Keratinocyte (primary cell): ENCODE measurements at regions not wholly inside any gene's neighbourhood (a gene's known extent, or its start where the extent isn't known, plus 50 kb on each side); places are given as distances from the start of the nearest gene placed in this dataset.

Source experiments
- DNase-seq: peaks from one replicate; pipeline ENCODE4 v3.0.0-alpha.2; 2011; ENCODE audit warnings: low read depth, missing footprints, low spot score
- FAIRE-seq: peaks from 2 replicates; lab custom pipeline; 2011; peaks lifted over from hg19 to GRCh38; lab: Jason Lieb, UNC
- H2AFZ ChIP-seq: 2 replicates; pipeline ENCODE4 v1.6.0; 2012; ENCODE audit warnings: low read length, control low read depth, inconsistent platforms; ENCODE audit not compliant: control insufficient read depth
- H3K27ac ChIP-seq: 2 replicates; pipeline ENCODE4 v1.5.1; 2011; ENCODE audit warnings: low read length; ENCODE audit not compliant: control insufficient read depth, insufficient read depth
- H3K27me3 ChIP-seq: 3 replicates; pipeline ENCODE4 v1.6.0; 2011; ENCODE audit warnings: low read length; ENCODE audit not compliant: control insufficient read depth, insufficient read depth; ENCODE audit errors: extremely low read depth
- H3K36me3 ChIP-seq, 2 experiments: 2 replicates in 1 of 2; 3 replicates in 1 of 2; pipeline ENCODE4 v1.5.1; 2011; ENCODE audit warnings: low read length in 2 of 2, mild to moderate bottlenecking in 1 of 2; ENCODE audit not compliant: control insufficient read depth in 2 of 2, insufficient read depth in 2 of 2; ENCODE audit errors: extremely low read depth in 1 of 2
- H3K4me1 ChIP-seq: 3 replicates; pipeline ENCODE4 v1.5.1; 2011; ENCODE audit warnings: low read length; ENCODE audit not compliant: control insufficient read depth, insufficient read depth; ENCODE audit errors: extremely low read depth
- H3K4me2 ChIP-seq: 3 replicates; pipeline ENCODE4 v1.6.0; 2011; ENCODE audit warnings: low read depth, low read length; ENCODE audit not compliant: control insufficient read depth, insufficient read depth; ENCODE audit errors: extremely low read depth
- H3K4me3 ChIP-seq, 3 experiments: fragments of 200-600 bp in 1 of 3; sonication (generic) in 1 of 3; 2 replicates in 2 of 3; 3 replicates in 1 of 3; pipeline ENCODE4 v1.5.1; 2011 to 2016; ENCODE audit warnings: low read length in 3 of 3, mild to moderate bottlenecking in 3 of 3, control low read depth in 2 of 3, inconsistent platforms in 1 of 3, low read depth in 1 of 3, mixed read lengths in 1 of 3, mixed run types in 1 of 3, moderate library complexity in 1 of 3; ENCODE audit not compliant: control insufficient read depth in 2 of 3, insufficient read depth in 2 of 3; ENCODE audit errors: extremely low read depth in 1 of 3
- H3K79me2 ChIP-seq: 2 replicates; pipeline ENCODE4 v1.6.0; 2012; ENCODE audit warnings: low read length; ENCODE audit not compliant: control insufficient read depth, insufficient read depth
- H3K9ac ChIP-seq: 3 replicates; pipeline ENCODE4 v1.6.0; 2011; ENCODE audit warnings: low read length; ENCODE audit not compliant: control insufficient read depth, insufficient read depth; ENCODE audit errors: extremely low read depth
- H3K9me1 ChIP-seq: 3 replicates; pipeline ENCODE4 v1.6.0; 2011; ENCODE audit warnings: low read length; ENCODE audit not compliant: control insufficient read depth, insufficient read depth; ENCODE audit errors: extremely low read depth
- H3K9me3 ChIP-seq: 2 replicates; pipeline ENCODE4 v1.5.1; 2012; ENCODE audit warnings: low read depth, low read length; ENCODE audit not compliant: control insufficient read depth
- H4K20me1 ChIP-seq: 3 replicates; pipeline ENCODE4 v1.6.0; 2011; ENCODE audit warnings: low read length; ENCODE audit not compliant: control insufficient read depth, insufficient read depth; ENCODE audit errors: extremely low read depth
- CTCF ChIP-seq, 3 experiments: IDR thresholded peaks in 1 of 3; conservative IDR thresholded peaks in 1 of 3; optimal IDR thresholded peaks in 1 of 3; 2 replicates in 2 of 3; 3 replicates in 1 of 3; pipeline versions ENCODE3 to v1.5.1; 2011; ENCODE audit warnings: low read length in 3 of 3, mild to moderate bottlenecking in 3 of 3, moderate library complexity in 2 of 3, control low read depth in 1 of 3, inconsistent platforms in 1 of 3; ENCODE audit not compliant: insufficient read depth in 2 of 3; ENCODE audit errors: extremely low read depth in 1 of 3
- EZH2 ChIP-seq: IDR thresholded peaks from one replicate; pipeline ENCODE4 v1.6.1; 2012; ENCODE audit warnings: inconsistent platforms, mild to moderate bottlenecking, low read length, moderate library complexity
- dilution Hi-C: fragments of 300-500 bp; cut with MboI; formaldehyde crosslinking; loops from one replicate; pipeline ENCODE4 v1.7.0; 2020; ENCODE audit warnings: low sequenced_read_pairs; ENCODE audit not compliant: extremely low pct_ligation_motif_present

DNA sequence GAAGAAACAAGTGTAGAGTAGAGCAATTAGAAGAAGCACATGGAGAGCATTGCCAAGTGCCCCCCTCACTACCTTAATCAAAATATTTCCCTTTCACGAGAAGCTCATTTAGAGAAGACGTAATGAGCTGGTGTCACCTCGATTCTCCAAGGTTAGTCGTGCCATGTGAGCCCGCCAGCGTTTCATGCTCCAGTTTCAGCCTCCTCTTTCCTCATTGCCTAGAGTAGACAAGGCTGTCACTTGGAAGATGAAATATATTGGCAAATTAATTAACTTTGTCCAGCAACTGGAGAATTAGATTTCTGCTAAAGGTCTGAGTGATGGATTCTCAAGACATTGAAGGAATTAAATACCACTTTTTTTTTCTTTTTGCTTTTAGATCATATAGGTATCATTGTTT lies 399.6 kb downstream of the TUSC7 start:
- H3K27me3 ChIP-seq, result no peaks in the 10 kb centered on the region
- no peak for FAIRE-seq
- no peaks in the 10 kb centered on the region for H3K36me3 ChIP-seq
- no peak overlapping the region for H3K4me2 ChIP-seq
- no peak overlapping the region for H2AFZ ChIP-seq
- no peaks in the 10 kb centered on the region for H4K20me1 ChIP-seq
- no peak for DNase-seq
- H3K27ac ChIP-seq, result no peak overlapping the region
- no peak overlapping the region for H3K4me3 ChIP-seq
- no peak overlapping the region for H3K9ac ChIP-seq
- no peaks in the 10 kb centered on the region for H3K4me1 ChIP-seq
- dilution Hi-C loops, result no loop called here
- TF ChIP-seq CTCF (optimal IDR thresholded peaks at IDR 0.05 in 1 of 3, IDR thresholded peaks at IDR 0.05 in 1 of 3, conservative IDR thresholded peaks at IDR 0.05 in 1 of 3; ENCODE audit: extremely low read depth in 1 of 3, insufficient read depth in 2 of 3, low read length in 3 of 3) (no peak), EZH2 (no peak)
- no peaks in the 10 kb centered on the region for H3K9me1 ChIP-seq
- H3K79me2 ChIP-seq, result no peaks in the 10 kb centered on the region
- no peaks in the 10 kb centered on the region for H3K9me3 ChIP-seq

- Histone ChIP-seq H3K36me3 (no peaks in the 10 kb centered on the region), H3K4me3 (no peak overlapping the region), H2AFZ (no peak overlapping the region), H3K9ac (no peak overlapping the region), H3K79me2 (no peaks in the 10 kb centered on the region), H3K27me3 (no peaks in the 10 kb centered on the region), H3K9me3 (no peaks in the 10 kb centered on the region), H3K4me2 (no peak overlapping the region), H3K27ac (no peak overlapping the region), H3K9me1 (no peaks in the 10 kb centered on the region), H4K20me1 (no peaks in the 10 kb centered on the region), H3K4me1 (no peaks in the 10 kb centered on the region)
- TF ChIP-seq CTCF (optimal IDR thresholded peaks at IDR 0.05 in 1 of 3, IDR thresholded peaks at IDR 0.05 in 1 of 3, conservative IDR thresholded peaks at IDR 0.05 in 1 of 3; ENCODE audit: extremely low read depth in 1 of 3, insufficient read depth in 2 of 3, low read length in 3 of 3) (no peak), EZH2 (no peak)
- DNase-seq, result no peak
- no peak for FAIRE-seq
- dilution Hi-C loops, result no loop called here
Observed at GRCh38 chr3:117114517-117115265, 405.1 kb downstream of the TUSC7 start.
